ENCODE measurements at regions not wholly inside any gene's neighbourhood (a gene's known extent, or its start where the extent isn't known, plus 50 kb on each side); places are given as distances from the start of the nearest gene placed in this dataset.

GRCh38 chr5:68139611-68140441 is 75.7 kb upstream of the PIK3R1 start:
- no peak for TF ChIP-seq Cebpa-rat (IDR thresholded peaks at IDR 0.05)
- no peaks in the 10 kb centered on the region for H3K4me1 ChIP-seq
- H3K4me2 ChIP-seq = no peak overlapping the region
- H3K9ac ChIP-seq = no peak overlapping the region
- H3K27me3 ChIP-seq = no peaks in the 10 kb centered on the region
- no peaks in the 10 kb centered on the region for H4K20me1 ChIP-seq
- no peaks in the 10 kb centered on the region for H3K36me3 ChIP-seq
- no peaks in the 10 kb centered on the region; the same call in 1 of the 2 replicates for H3K9me3 ChIP-seq
- no peak overlapping the region for H3K4me3 ChIP-seq
- H3K27ac ChIP-seq = no peak overlapping the region

- Histone ChIP-seq H3K9ac (no peak overlapping the region), H3K27ac (no peak overlapping the region), H3K36me3 (no peaks in the 10 kb centered on the region), H4K20me1 (no peaks in the 10 kb centered on the region), H3K4me1 (no peaks in the 10 kb centered on the region), H3K27me3 (no peaks in the 10 kb centered on the region), H3K4me2 (no peak overlapping the region), H3K9me3 (no peaks in the 10 kb centered on the region), H3K4me3 (no peak overlapping the region)
- no peak for TF ChIP-seq Cebpa-rat (IDR thresholded peaks at IDR 0.05)
Observed at GRCh38 chr5:68137511-68138140, 77.9 kb upstream of the PIK3R1 start.

GRCh38 chr5:68134669-68135313 is 80.8 kb upstream of the PIK3R1 start:
- Histone ChIP-seq H3K27me3 (no peaks in the 10 kb centered on the region), H3K4me3 (no peak overlapping the region), H4K20me1 (no peaks in the 10 kb centered on the region), H3K4me1 (no peaks in the 10 kb centered on the region), H3K36me3 (no peaks in the 10 kb centered on the region), H3K4me2 (no peak overlapping the region), H3K9me3 (no peaks in the 10 kb centered on the region), H3K9ac (no peak overlapping the region), H3K27ac (no peak overlapping the region)
- TF ChIP-seq Cebpa-rat (IDR thresholded peaks at IDR 0.05) = no peak

- Histone ChIP-seq H3K4me2 (no peak overlapping the region), H3K27ac (no peak overlapping the region), H3K4me3 (no peak overlapping the region), H4K20me1 (no peaks in the 10 kb centered on the region), H3K36me3 (no peaks in the 10 kb centered on the region), H3K27me3 (no peaks in the 10 kb centered on the region), H3K9ac (no peak overlapping the region), H3K9me3 (no peaks in the 10 kb centered on the region), H3K4me1 (no peaks in the 10 kb centered on the region)
- TF ChIP-seq Cebpa-rat (IDR thresholded peaks at IDR 0.05) = no peak
Observed at GRCh38 chr5:68134033-68134668, 81.4 kb upstream of the PIK3R1 start.

- Histone ChIP-seq H3K27me3 (no peaks in the 10 kb centered on the region), H4K20me1 (no peaks in the 10 kb centered on the region), H3K4me2 (no peak overlapping the region), H3K27ac (no peak overlapping the region), H3K9ac (no peak overlapping the region), H3K36me3 (no peaks in the 10 kb centered on the region), H3K4me1 (no peaks in the 10 kb centered on the region), H3K4me3 (no peak overlapping the region), H3K9me3 (no peaks in the 10 kb centered on the region)
- no peak for TF ChIP-seq Cebpa-rat (IDR thresholded peaks at IDR 0.05)
Observed at GRCh38 chr5:68130253-68130652, 85.3 kb upstream of the PIK3R1 start.

GRCh38 chr5:68129364-68129763 is 86.2 kb upstream of the PIK3R1 start:
- no peak for TF ChIP-seq Cebpa-rat (IDR thresholded peaks at IDR 0.05)
- no peak overlapping the region for H3K4me3 ChIP-seq

GRCh38 chr5:68126886-68127285 is 88.7 kb upstream of the PIK3R1 start:
- Histone ChIP-seq H3K27ac (no peak overlapping the region), H3K36me3 (no peaks in the 10 kb centered on the region), H3K4me3 (no peak overlapping the region), H3K27me3 (no peaks in the 10 kb centered on the region), H3K9me3 (no peaks in the 10 kb centered on the region), H3K9ac (no peak overlapping the region), H4K20me1 (no peaks in the 10 kb centered on the region), H3K4me2 (no peak overlapping the region), H3K4me1 (no peaks in the 10 kb centered on the region)
- TF ChIP-seq Cebpa-rat (IDR thresholded peaks at IDR 0.05) = no peak

More at GRCh38 chr5:68129364-68129763, 86.2 kb upstream of the PIK3R1 start:
- no peaks in the 10 kb centered on the region for H3K27me3 ChIP-seq
- H3K27ac ChIP-seq = no peak overlapping the region
- H3K9me3 ChIP-seq = no peaks in the 10 kb centered on the region
- no peak overlapping the region for H3K4me2 ChIP-seq
- no peaks in the 10 kb centered on the region for H4K20me1 ChIP-seq
- no peak overlapping the region for H3K9ac ChIP-seq
- no peaks in the 10 kb centered on the region for H3K4me1 ChIP-seq
- no peaks in the 10 kb centered on the region for H3K36me3 ChIP-seq

GRCh38 chr5:68122439-68123328 is 92.9 kb upstream of the PIK3R1 start:
- no peak for TF ChIP-seq Cebpa-rat (IDR thresholded peaks at IDR 0.05)
- Histone ChIP-seq H3K9ac (no peak overlapping the region), H3K4me3 (no peak overlapping the region)

GRCh38 chr5:68116868-68117411 is 98.6 kb upstream of the PIK3R1 start:
- TF ChIP-seq Cebpa-rat (IDR thresholded peaks at IDR 0.05) = no peak
- H3K9me3 ChIP-seq = no peaks in the 10 kb centered on the region

More at GRCh38 chr5:68122439-68123328, 92.9 kb upstream of the PIK3R1 start:
- no peak overlapping the region for H3K27ac ChIP-seq
- peaks cover 5% of the 10 kb centered on the region for H3K4me1 ChIP-seq
- H3K27me3 ChIP-seq = no peaks in the 10 kb centered on the region
- no peaks in the 10 kb centered on the region for H3K36me3 ChIP-seq
- no peak overlapping the region for H3K4me2 ChIP-seq
- no peaks in the 10 kb centered on the region for H4K20me1 ChIP-seq
- no peaks in the 10 kb centered on the region for H3K9me3 ChIP-seq

More at GRCh38 chr5:68116868-68117411, 98.6 kb upstream of the PIK3R1 start:
- H3K4me1 ChIP-seq = peaks cover 5% of the 10 kb centered on the region
- H3K36me3 ChIP-seq = no peaks in the 10 kb centered on the region
- H3K27ac ChIP-seq = no peak overlapping the region
- H3K9ac ChIP-seq = no peak overlapping the region
- H4K20me1 ChIP-seq = no peaks in the 10 kb centered on the region
- no peaks in the 10 kb centered on the region for H3K27me3 ChIP-seq
- no peak overlapping the region for H3K4me3 ChIP-seq
- no peak overlapping the region for H3K4me2 ChIP-seq

Data from BLaER1 (cell line).